HEK293 (cell line): ENCODE measurements at regions not wholly inside any gene's neighbourhood (a gene's known extent, or its start where the extent isn't known, plus 50 kb on each side); places are given as distances from the start of the nearest gene placed in this dataset.

Experiments used
- CTCF ChIA-PET: fragments of 350-600 bp; formaldehyde crosslinking; extraction: SDS; loops from one replicate; lab custom pipeline; 2021; ENCODE audit warnings: antibody characterized with exemption; lab: Yijun Ruan, JAX
- POLR2A ChIA-PET: fragments of 300-600 bp; formaldehyde crosslinking; extraction: SDS; loops from one replicate; lab custom pipeline; 2020; ENCODE audit warnings: antibody characterized with exemption, inconsistent platforms; lab: Yijun Ruan, JAX
- H3K27ac ChIP-seq: fragments of 200-500 bp; sonication (Bioruptor generic); 2 replicates; pipeline ENCODE4 v1.5.1; 2014; ENCODE audit warnings: low read depth, low read length, control low read depth, inconsistent platforms; ENCODE audit errors: extremely low read depth
- H3K36me3 ChIP-seq, 2 experiments: fragments of 200-500 bp in 1 of 2; sonication (Bioruptor generic) in 1 of 2; 1 replicate in 1 of 2; 2 replicates in 1 of 2; pipeline ENCODE4 v1.5.1; 2014 to 2017; ENCODE audit warnings: inconsistent platforms in 2 of 2, low read length in 2 of 2; ENCODE audit not compliant: control insufficient read depth in 2 of 2, insufficient read depth in 1 of 2
- H3K4me1 ChIP-seq: fragments of 200-500 bp; sonication (Bioruptor generic); 2 replicates; pipeline ENCODE4 v1.5.1; 2014; ENCODE audit warnings: mild to moderate bottlenecking, low read length, inconsistent platforms; ENCODE audit not compliant: control insufficient read depth, insufficient read depth
- H3K4me3 ChIP-seq: 2 replicates; pipeline ENCODE4 v1.5.1; 2011; ENCODE audit warnings: low read depth, mild to moderate bottlenecking, control low read depth, low read length, moderate library complexity
- H3K9me3 ChIP-seq: fragments of 200-500 bp; sonication (Bioruptor generic); 2 replicates; pipeline ENCODE4 v1.5.1; 2014; ENCODE audit warnings: low read depth, low read length, inconsistent platforms; ENCODE audit not compliant: control insufficient read depth, insufficient read depth
- BCL11A ChIP-seq: fragments of 450-650 bp; formaldehyde crosslinking; IDR thresholded peaks from 2 replicates; pipeline ENCODE4 v1.5.1; 2016; ENCODE audit warnings: low read depth, missing biosample characterization, missing genetic modification characterization
- GLI2 ChIP-seq: fragments of 450-650 bp; formaldehyde crosslinking; IDR thresholded peaks from 2 replicates; pipeline ENCODE4; 2017; ENCODE audit warnings: missing biosample characterization, missing genetic modification characterization, low read depth, borderline replicate concordance
- KLF9 ChIP-seq: fragments of 450-650 bp; formaldehyde crosslinking; IDR thresholded peaks from 2 replicates; pipeline ENCODE4 v1.5.1; 2016; ENCODE audit warnings: missing biosample characterization, missing genetic modification characterization, low read depth
- OSR2 ChIP-seq: fragments of 450-650 bp; formaldehyde crosslinking; IDR thresholded peaks from 2 replicates; pipeline ENCODE4 v1.5.1; 2016; ENCODE audit warnings: missing biosample characterization, missing genetic modification characterization
- ZBTB7A ChIP-seq: fragments of 450-650 bp; formaldehyde crosslinking; IDR thresholded peaks from 2 replicates; pipeline ENCODE4 v1.5.1; 2016; ENCODE audit warnings: low read depth, missing biosample characterization, missing genetic modification characterization
- ZNF114 ChIP-seq: fragments of 450-650 bp; formaldehyde crosslinking; IDR thresholded peaks from 2 replicates; pipeline ENCODE4 v1.5.0; 2017; ENCODE audit warnings: missing biosample characterization, missing genetic modification characterization
- ZNF169 ChIP-seq: fragments of 450-650 bp; formaldehyde crosslinking; IDR thresholded peaks from 2 replicates; pipeline ENCODE4 v1.5.1; 2016; ENCODE audit warnings: missing biosample characterization, missing genetic modification characterization
- ZNF174 ChIP-seq: fragments of 450-650 bp; formaldehyde crosslinking; IDR thresholded peaks from 2 replicates; pipeline ENCODE4 v1.5.0; 2017; ENCODE audit warnings: missing biosample characterization, mild to moderate bottlenecking, missing genetic modification characterization
- ZNF184 ChIP-seq: fragments of 450-650 bp; IDR thresholded peaks from 2 replicates; pipeline ENCODE4 v1.5.1; 2018; ENCODE audit warnings: missing biosample characterization, mild to moderate bottlenecking, missing genetic modification characterization
- ZNF221 ChIP-seq: fragments of 450-650 bp; formaldehyde crosslinking; IDR thresholded peaks from 2 replicates; pipeline ENCODE4 v1.5.1; 2017; ENCODE audit warnings: missing biosample characterization, missing genetic modification characterization, borderline replicate concordance
- ZNF23 ChIP-seq: fragments of 450-650 bp; formaldehyde crosslinking; IDR thresholded peaks from 2 replicates; pipeline ENCODE4 v1.5.1; 2016; ENCODE audit warnings: missing biosample characterization, missing genetic modification characterization, borderline replicate concordance
- ZNF560 ChIP-seq: fragments of 450-650 bp; formaldehyde crosslinking; IDR thresholded peaks from 2 replicates; pipeline ENCODE4 v1.5.1; 2017; ENCODE audit warnings: missing biosample characterization, missing genetic modification characterization, borderline replicate concordance
- ZNF658 ChIP-seq: fragments of 450-650 bp; formaldehyde crosslinking; IDR thresholded peaks from 2 replicates; pipeline ENCODE4; 2016; ENCODE audit warnings: missing biosample characterization, missing genetic modification characterization
- TF ChIP-seq, protein P1 (sequence below): fragments of 450-650 bp; IDR thresholded peaks from 2 replicates; pipeline ENCODE4 v1.5.1; 2018; ENCODE audit warnings: missing biosample characterization, mild to moderate bottlenecking, missing genetic modification characterization
- TF ChIP-seq, protein P2 (sequence below): sonication (generic); formaldehyde crosslinking; IDR thresholded peaks from 2 replicates; pipeline ENCODE4 v1.8.1; 2022; ENCODE audit warnings: mild to moderate bottlenecking, moderate library complexity, missing genetic modification reagents
- TF ChIP-seq, protein P3 (sequence below): fragments of 450-650 bp; formaldehyde crosslinking; IDR thresholded peaks from 2 replicates; pipeline ENCODE4 v1.5.1; 2016; ENCODE audit warnings: missing biosample characterization, missing genetic modification characterization
- TF ChIP-seq, protein P4 (sequence below): fragments of 450-650 bp; formaldehyde crosslinking; IDR thresholded peaks from 2 replicates; pipeline ENCODE4 v1.5.1; 2016; ENCODE audit warnings: missing biosample characterization, missing genetic modification characterization
- TF ChIP-seq, protein P5 (sequence below): fragments of 450-650 bp; formaldehyde crosslinking; IDR thresholded peaks from 2 replicates; pipeline ENCODE4 v1.5.1; 2016; ENCODE audit warnings: missing biosample characterization, missing genetic modification characterization, borderline replicate concordance
- TF ChIP-seq, protein P6 (sequence below): fragments of 450-650 bp; formaldehyde crosslinking; IDR thresholded peaks from 2 replicates; pipeline ENCODE4 v1.5.1; 2016; ENCODE audit warnings: missing biosample characterization, missing genetic modification characterization

DNA sequence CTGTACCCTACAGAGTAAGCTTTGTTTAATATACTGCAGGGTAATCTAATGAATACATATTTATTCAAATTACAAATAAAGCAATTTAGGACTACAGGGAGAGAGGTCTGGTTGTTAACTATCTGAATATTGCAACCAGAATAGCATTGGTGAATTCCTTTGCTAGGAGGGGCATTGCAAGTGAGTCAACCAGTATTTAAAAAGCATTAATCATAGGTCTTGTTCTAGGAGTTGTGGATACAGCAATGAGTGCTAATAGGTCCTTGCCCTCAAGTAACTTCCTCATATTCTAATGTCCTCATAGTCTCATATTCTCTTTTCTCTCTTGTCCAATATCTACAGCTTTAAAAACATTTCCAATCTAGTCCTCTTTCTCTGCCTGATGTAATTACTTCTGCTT, 531.4 kb downstream of the CDH11 start (continued):
- TF ChIP-seq, protein P1, sequence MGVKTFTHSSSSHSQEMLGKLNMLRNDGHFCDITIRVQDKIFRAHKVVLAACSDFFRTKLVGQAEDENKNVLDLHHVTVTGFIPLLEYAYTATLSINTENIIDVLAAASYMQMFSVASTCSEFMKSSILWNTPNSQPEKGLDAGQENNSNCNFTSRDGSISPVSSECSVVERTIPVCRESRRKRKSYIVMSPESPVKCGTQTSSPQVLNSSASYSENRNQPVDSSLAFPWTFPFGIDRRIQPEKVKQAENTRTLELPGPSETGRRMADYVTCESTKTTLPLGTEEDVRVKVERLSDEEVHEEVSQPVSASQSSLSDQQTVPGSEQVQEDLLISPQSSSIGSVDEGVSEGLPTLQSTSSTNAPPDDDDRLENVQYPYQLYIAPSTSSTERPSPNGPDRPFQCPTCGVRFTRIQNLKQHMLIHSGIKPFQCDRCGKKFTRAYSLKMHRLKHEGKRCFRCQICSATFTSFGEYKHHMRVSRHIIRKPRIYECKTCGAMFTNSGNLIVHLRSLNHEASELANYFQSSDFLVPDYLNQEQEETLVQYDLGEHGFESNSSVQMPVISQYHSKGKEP (tag by site-specific recombination) = no peak

DNA sequence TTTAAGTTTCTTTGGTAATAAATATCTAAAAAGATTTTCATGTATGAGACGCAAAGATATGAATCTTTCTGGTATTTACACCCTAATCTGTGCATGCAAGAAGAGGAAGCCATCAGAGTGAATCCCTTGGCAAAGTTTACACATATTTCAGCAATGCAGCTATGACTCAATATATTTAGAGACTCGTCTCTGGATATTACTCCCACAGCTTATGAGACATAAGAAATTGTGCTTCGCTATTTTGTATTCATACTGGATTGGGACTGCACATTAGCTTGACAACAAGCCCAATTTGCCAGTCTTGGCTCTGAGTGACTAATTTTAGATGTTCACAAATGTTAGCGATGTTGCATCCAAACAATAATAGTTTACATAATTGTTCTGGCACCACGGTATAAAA, 532.0 kb downstream of the CDH11 start:
- ChIA-PET POLR2A (no interaction called here), CTCF (interaction anchor here (0.6 kb wide), 1 partner anchor 25 kb away, joined by 3 read pairs; no protein-coding TSS in a partner anchor)
- no peaks in the 10 kb centered on the region for H3K36me3 ChIP-seq
- H3K4me1 ChIP-seq = no peaks in the 10 kb centered on the region
- no peak overlapping the region for H3K27ac ChIP-seq
- H3K4me3 ChIP-seq = no peak overlapping the region
- H3K9me3 ChIP-seq = no peaks in the 10 kb centered on the region
- TF ChIP-seq ZNF169 (tag by site-specific recombination) = no peak
- TF ChIP-seq ZNF114 = no peak
- TF ChIP-seq, protein P2, sequence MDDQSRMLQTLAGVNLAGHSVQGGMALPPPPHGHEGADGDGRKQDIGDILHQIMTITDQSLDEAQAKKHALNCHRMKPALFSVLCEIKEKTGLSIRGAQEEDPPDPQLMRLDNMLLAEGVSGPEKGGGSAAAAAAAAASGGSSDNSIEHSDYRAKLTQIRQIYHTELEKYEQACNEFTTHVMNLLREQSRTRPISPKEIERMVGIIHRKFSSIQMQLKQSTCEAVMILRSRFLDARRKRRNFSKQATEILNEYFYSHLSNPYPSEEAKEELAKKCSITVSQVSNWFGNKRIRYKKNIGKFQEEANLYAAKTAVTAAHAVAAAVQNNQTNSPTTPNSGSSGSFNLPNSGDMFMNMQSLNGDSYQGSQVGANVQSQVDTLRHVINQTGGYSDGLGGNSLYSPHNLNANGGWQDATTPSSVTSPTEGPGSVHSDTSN (CRISPR knock-in tag) = no peak
- TF ChIP-seq OSR2 (tag by site-specific recombination) = no peak
- TF ChIP-seq ZNF560 (tag by site-specific recombination) = no peak
- no peak for TF ChIP-seq ZNF23
- TF ChIP-seq, protein P3, sequence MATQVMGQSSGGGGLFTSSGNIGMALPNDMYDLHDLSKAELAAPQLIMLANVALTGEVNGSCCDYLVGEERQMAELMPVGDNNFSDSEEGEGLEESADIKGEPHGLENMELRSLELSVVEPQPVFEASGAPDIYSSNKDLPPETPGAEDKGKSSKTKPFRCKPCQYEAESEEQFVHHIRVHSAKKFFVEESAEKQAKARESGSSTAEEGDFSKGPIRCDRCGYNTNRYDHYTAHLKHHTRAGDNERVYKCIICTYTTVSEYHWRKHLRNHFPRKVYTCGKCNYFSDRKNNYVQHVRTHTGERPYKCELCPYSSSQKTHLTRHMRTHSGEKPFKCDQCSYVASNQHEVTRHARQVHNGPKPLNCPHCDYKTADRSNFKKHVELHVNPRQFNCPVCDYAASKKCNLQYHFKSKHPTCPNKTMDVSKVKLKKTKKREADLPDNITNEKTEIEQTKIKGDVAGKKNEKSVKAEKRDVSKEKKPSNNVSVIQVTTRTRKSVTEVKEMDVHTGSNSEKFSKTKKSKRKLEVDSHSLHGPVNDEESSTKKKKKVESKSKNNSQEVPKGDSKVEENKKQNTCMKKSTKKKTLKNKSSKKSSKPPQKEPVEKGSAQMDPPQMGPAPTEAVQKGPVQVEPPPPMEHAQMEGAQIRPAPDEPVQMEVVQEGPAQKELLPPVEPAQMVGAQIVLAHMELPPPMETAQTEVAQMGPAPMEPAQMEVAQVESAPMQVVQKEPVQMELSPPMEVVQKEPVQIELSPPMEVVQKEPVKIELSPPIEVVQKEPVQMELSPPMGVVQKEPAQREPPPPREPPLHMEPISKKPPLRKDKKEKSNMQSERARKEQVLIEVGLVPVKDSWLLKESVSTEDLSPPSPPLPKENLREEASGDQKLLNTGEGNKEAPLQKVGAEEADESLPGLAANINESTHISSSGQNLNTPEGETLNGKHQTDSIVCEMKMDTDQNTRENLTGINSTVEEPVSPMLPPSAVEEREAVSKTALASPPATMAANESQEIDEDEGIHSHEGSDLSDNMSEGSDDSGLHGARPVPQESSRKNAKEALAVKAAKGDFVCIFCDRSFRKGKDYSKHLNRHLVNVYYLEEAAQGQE (tag by site-specific recombination) = no peak
- no peak for TF ChIP-seq KLF9 (tag by site-specific recombination)
- no peak for TF ChIP-seq ZNF174
- no peak for TF ChIP-seq ZNF184 (tag by site-specific recombination)
- TF ChIP-seq ZBTB7A = no peak
- no peak for TF ChIP-seq GLI2 (tag by site-specific recombination)
- TF ChIP-seq ZNF658 (tag by site-specific recombination) = no peak
- TF ChIP-seq, protein P4, sequence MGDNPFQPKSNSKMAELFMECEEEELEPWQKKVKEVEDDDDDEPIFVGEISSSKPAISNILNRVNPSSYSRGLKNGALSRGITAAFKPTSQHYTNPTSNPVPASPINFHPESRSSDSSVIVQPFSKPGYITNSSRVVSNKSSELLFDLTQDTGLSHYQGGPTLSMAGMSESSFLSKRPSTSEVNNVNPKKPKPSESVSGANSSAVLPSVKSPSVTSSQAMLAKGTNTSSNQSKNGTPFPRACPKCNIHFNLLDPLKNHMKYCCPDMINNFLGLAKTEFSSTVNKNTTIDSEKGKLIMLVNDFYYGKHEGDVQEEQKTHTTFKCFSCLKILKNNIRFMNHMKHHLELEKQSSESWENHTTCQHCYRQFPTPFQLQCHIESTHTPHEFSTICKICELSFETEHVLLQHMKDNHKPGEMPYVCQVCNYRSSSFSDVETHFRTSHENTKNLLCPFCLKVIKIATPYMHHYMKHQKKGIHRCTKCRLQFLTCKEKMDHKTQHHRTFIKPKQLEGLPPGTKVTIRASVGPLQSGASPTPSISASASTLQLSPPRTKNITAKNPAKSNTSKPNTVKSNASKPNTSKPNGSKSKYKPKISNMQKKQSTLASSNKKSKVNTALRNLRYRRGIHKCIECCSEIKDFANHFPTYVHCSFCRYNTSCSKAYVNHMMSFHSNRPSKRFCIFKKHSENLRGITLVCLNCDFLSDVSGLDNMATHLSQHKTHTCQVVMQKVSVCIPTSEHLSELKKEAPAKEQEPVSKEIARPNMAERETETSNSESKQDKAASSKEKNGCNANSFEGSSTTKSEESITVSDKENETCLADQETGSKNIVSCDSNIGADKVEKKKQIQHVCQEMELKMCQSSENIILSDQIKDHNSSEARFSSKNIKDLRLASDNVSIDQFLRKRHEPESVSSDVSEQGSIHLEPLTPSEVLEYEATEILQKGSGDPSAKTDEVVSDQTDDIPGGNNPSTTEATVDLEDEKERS (tag by site-specific recombination) = no peak
- TF ChIP-seq, protein P5, sequence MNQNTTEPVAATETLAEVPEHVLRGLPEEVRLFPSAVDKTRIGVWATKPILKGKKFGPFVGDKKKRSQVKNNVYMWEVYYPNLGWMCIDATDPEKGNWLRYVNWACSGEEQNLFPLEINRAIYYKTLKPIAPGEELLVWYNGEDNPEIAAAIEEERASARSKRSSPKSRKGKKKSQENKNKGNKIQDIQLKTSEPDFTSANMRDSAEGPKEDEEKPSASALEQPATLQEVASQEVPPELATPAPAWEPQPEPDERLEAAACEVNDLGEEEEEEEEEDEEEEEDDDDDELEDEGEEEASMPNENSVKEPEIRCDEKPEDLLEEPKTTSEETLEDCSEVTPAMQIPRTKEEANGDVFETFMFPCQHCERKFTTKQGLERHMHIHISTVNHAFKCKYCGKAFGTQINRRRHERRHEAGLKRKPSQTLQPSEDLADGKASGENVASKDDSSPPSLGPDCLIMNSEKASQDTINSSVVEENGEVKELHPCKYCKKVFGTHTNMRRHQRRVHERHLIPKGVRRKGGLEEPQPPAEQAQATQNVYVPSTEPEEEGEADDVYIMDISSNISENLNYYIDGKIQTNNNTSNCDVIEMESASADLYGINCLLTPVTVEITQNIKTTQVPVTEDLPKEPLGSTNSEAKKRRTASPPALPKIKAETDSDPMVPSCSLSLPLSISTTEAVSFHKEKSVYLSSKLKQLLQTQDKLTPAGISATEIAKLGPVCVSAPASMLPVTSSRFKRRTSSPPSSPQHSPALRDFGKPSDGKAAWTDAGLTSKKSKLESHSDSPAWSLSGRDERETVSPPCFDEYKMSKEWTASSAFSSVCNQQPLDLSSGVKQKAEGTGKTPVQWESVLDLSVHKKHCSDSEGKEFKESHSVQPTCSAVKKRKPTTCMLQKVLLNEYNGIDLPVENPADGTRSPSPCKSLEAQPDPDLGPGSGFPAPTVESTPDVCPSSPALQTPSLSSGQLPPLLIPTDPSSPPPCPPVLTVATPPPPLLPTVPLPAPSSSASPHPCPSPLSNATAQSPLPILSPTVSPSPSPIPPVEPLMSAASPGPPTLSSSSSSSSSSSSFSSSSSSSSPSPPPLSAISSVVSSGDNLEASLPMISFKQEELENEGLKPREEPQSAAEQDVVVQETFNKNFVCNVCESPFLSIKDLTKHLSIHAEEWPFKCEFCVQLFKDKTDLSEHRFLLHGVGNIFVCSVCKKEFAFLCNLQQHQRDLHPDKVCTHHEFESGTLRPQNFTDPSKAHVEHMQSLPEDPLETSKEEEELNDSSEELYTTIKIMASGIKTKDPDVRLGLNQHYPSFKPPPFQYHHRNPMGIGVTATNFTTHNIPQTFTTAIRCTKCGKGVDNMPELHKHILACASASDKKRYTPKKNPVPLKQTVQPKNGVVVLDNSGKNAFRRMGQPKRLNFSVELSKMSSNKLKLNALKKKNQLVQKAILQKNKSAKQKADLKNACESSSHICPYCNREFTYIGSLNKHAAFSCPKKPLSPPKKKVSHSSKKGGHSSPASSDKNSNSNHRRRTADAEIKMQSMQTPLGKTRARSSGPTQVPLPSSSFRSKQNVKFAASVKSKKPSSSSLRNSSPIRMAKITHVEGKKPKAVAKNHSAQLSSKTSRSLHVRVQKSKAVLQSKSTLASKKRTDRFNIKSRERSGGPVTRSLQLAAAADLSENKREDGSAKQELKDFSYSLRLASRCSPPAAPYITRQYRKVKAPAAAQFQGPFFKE (tag by site-specific recombination) = no peak
- TF ChIP-seq ZNF221 = no peak
- TF ChIP-seq, protein P6, sequence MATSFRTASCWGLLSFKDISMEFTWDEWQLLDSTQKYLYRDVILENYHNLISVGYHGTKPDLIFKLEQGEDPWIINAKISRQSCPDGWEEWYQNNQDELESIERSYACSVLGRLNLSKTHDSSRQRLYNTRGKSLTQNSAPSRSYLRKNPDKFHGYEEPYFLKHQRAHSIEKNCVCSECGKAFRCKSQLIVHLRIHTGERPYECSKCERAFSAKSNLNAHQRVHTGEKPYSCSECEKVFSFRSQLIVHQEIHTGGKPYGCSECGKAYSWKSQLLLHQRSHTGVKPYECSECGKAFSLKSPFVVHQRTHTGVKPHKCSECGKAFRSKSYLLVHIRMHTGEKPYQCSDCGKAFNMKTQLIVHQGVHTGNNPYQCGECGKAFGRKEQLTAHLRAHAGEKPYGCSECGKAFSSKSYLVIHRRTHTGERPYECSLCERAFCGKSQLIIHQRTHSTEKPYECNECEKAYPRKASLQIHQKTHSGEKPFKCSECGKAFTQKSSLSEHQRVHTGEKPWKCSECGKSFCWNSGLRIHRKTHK (tag by site-specific recombination) = no peak
- TF ChIP-seq BCL11A (tag by site-specific recombination) = no peak
